GM18907 (cell line): ENCODE measurements at regions not wholly inside any gene's neighbourhood (a gene's known extent, or its start where the extent isn't known, plus 50 kb on each side); places are given as distances from the start of the nearest gene placed in this dataset.

Experiments used
- ATAC-seq: cut with Tn5 transposase; IDR thresholded peaks from one replicate; pipeline ENCODE4 v1.9.1; 2021; ENCODE audit warnings: mild to moderate bottlenecking, moderate library complexity; ENCODE audit not compliant: unreplicated experiment

GRCh38 chr10:1933215-1933614 is 195.9 kb upstream of the ADARB2 start:
- ATAC-seq = no peak

- no peak for ATAC-seq
Observed at GRCh38 chr10:1932692-1933094, 195.4 kb upstream of the ADARB2 start.

- no peak for ATAC-seq
Observed at GRCh38 chr10:1928606-1929005, 191.3 kb upstream of the ADARB2 start.

GRCh38 chr10:1923998-1924397 is 186.7 kb upstream of the ADARB2 start:
- ATAC-seq = no peak

DNA sequence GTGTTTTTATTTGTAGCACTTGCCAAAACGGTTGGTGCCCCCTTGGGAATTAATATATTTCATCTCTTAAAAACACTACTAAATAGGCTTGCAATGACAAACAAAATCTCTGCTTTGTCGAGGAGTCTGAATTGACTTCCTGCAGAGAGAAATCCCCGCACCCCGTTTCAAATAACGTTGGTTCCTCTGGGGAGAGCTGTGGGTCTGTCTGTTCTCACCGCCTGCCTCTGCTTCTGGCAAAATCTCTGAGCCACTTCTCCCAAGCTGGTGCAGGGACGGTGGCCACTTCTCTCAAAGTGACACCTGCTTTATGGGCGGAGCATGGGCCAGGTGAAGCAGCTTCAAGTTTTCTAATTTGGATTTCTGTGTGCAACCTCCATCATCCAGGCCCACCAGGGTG is 186.3 kb upstream of the ADARB2 start:
- ATAC-seq = no peak

GRCh38 chr10:1920941-1921340 is 183.6 kb upstream of the ADARB2 start:
- ATAC-seq = no peak

GRCh38 chr10:1920127-1920526 is 182.8 kb upstream of the ADARB2 start:
- no peak for ATAC-seq

GRCh38 chr10:1911771-1912170 is 174.4 kb upstream of the ADARB2 start:
- no peak for ATAC-seq

- ATAC-seq = no peak
Observed at GRCh38 chr10:1903982-1904381, 166.7 kb upstream of the ADARB2 start.

DNA sequence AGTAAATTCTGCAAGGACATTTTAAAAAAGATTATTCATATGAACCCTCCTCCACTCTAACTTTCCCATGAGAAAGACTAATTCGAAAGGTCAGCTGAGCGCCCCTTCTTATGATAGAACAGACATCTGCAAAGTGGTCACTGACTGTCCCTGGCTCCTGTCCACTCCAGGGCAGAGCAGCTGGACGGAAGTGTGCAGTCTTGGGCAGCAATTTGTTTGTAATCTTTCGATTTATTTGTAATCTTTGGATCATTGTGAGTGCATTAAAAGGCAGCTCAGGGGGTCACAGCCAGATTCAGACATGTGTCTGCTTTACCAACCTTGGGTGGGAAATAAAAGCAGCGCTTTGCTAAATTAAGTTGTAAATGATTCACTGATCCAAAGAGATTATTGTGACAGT is 158.8 kb upstream of the ADARB2 start:
- ATAC-seq = no peak

GRCh38 chr10:1895691-1896090 is 158.4 kb upstream of the ADARB2 start:
- ATAC-seq = no peak

- no peak for ATAC-seq
Observed at GRCh38 chr10:1894912-1895311, 157.6 kb upstream of the ADARB2 start.

DNA sequence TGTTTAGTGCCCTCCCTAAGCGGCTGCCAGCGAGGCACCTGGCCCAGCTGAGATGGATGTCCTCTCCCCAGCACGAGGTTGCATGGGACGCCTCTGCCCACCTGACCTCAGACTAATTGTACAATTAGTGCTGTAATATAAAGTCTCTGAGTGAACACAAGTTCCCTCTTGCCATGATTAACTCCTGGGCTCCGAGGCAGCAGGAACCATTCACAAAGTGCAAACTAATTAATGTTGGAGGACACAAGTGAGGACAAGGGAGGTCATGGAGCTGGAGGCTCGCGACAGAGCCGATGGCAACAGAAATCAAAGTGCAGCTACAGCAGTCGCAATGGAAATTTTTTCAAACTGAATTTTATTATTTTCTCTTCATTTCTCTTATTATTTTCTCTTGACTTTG is 156.6 kb upstream of the ADARB2 start:
- no peak for ATAC-seq

DNA sequence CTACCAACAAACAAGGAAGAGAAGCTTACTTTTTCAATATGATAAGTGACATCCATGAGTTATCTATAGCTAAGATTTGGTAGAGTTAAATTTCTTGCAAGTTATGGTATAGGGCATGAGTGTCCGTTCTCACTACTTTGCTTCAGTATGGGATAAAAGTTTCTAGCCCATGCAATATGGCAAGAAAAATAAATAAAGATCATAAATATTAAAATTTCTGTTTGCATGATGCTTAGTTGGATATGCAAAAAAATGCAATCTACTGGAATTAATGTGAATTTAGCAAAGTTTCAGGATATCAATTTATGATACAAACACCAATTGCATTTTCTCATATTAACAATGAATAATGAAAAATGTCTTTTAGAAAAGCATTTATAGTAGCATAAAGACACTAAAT is 148.7 kb upstream of the ADARB2 start:
- ATAC-seq = no peak

GRCh38 chr10:1882728-1883127 is 145.4 kb upstream of the ADARB2 start:
- ATAC-seq = no peak

- ATAC-seq = no peak
Observed at GRCh38 chr10:1882180-1882579, 144.9 kb upstream of the ADARB2 start.

GRCh38 chr10:1881636-1882035 is 144.3 kb upstream of the ADARB2 start:
- no peak for ATAC-seq

- ATAC-seq = no peak
Observed at GRCh38 chr10:1874533-1874932, 137.2 kb upstream of the ADARB2 start.

GRCh38 chr10:1873661-1874315 is 136.5 kb upstream of the ADARB2 start:
- ATAC-seq = no peak

DNA sequence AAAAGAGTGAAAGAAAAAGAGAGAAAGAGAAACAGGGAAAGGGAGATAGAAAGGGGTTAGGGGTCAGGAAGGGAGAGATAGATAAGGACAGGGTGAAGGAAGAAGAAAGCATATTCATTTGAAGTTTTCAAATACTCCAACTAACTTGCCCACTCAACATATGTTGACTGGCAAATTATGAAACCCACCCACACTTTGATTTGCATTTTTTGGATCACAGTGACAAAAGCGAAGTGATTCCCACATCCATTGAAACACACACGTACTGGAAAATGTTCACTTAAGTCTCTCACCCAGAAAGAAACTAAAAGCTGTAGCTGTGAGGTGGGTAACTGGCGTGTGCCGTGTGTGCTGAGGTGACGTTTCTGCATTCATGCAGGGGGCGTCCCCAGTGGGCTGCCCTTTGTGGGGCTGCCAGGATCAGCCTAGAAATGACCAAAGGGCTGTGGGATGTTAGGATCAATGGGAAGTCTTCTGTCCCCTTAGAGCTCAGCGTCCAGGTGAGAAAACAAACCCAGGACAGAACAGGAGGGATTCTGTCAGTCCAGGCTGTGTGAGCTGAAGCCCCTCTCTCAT is 134.9 kb upstream of the ADARB2 start:
- ATAC-seq = no peak

DNA sequence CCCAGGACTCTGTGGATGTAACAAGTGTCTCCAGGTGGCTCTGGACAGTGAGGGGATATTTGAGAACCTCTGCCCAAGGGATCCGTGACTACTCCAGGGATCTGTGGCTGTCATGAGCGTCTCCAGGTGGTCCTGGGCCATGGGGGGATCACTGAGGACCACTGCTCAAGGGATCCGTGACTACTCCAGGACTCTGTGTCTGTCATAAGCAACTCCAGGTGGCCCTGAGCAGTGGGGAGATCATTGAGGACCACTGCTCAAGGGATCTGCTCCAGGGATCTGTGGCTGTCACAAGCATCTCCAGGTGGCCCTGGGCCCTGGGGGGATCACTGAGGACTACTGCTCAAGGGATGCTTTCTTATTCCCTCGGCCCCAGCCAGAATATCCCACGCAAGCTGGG is 133.2 kb upstream of the ADARB2 start:
- ATAC-seq = no peak

DNA sequence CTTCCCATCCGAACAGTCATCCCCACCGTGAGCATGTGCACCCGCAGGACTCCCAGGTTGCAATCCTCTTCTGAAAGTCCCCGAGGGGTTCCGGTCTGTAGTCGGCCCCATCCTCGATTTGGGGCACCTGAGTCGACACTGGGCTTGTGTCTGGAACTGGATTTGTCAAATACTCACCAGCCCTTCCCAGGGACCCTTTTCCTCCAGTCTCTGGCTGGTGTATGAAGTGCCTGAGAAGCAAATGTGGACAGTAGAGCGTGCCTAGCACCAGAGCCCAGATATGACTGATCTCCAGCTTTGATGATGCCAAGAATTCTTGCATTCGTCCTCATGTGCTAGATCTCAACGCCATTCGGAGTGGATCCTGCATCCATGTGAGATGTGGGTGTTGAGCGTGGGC is 132.5 kb upstream of the ADARB2 start:
- ATAC-seq = no peak

GRCh38 chr10:1860351-1860750 is 123.0 kb upstream of the ADARB2 start:
- no peak for ATAC-seq
